Ascending aorta (tissue), 2 donors: ENCODE measurements at regions not wholly inside any gene's neighbourhood (a gene's known extent, or its start where the extent isn't known, plus 50 kb on each side); places are given as distances from the start of the nearest gene placed in this dataset.
"Not testable (repeated sequence)": the region's sequence is repeated elsewhere in the genome, so short reads cannot be mapped to it uniquely, and the experiment has no call there.

ENCODE experiments used
- DNase-seq, 2 donors: peaks; one replicate each; pipeline ENCODE4 v3.0.0-alpha.2; 2019; ENCODE audit warnings: low spot score in 2 of 2
- H3K27ac ChIP-seq, 2 donors: fragments of 200-600 bp; sonication (generic); one replicate each; pipeline ENCODE4 v1.5.1; 2016 to 2017; ENCODE audit warnings: mild to moderate bottlenecking in 1 of 2
- H3K27me3 ChIP-seq: fragments of 200-600 bp; sonication (generic); one replicate; pipeline ENCODE4 v1.5.1; 2017
- H3K36me3 ChIP-seq, 2 donors: fragments of 200-600 bp; sonication (generic); one replicate each; pipeline ENCODE4 v1.5.1; 2016
- H3K4me1 ChIP-seq, 2 donors: fragments of 200-600 bp; sonication (generic); one replicate each; pipeline ENCODE4 v1.5.1; 2016 to 2017; ENCODE audit warnings: mild to moderate bottlenecking in 1 of 2
- H3K4me3 ChIP-seq, 2 donors: fragments of 200-600 bp; sonication (generic); one replicate each; pipeline ENCODE4 v1.5.1; 2016 to 2017; ENCODE audit warnings: mild to moderate bottlenecking in 1 of 2
- H3K9me3 ChIP-seq, 2 donors: fragments of 200-600 bp; sonication (generic); one replicate each; pipeline ENCODE4 v1.5.1; 2016
- CTCF ChIP-seq, 3 experiments: fragments of 200-600 bp in 2 of 3; fragments of 450-650 bp in 1 of 3; sonication (generic) in 2 of 3; IDR thresholded peaks; one replicate each; pipeline ENCODE4 v1.5.1; 2016 to 2019; ENCODE audit warnings: antibody characterized with exemption in 3 of 3, mild to moderate bottlenecking in 1 of 3, moderate library complexity in 1 of 3
- intact Hi-C: fragments of 100-400 bp; cut with DNase I; formaldehyde crosslinking; loops from one replicate; pipeline ENCODE4 v1.15.1; 2023

GRCh38 chr2:11079136-11079824, 76.0 kb upstream of the SLC66A3 start:
- TF ChIP-seq CTCF (IDR thresholded peaks at IDR 0.05), result no peak
- intact Hi-C loops, result no loop called here
- no peak overlapping the region for H3K27ac ChIP-seq
- peak in 1 of 2 donors; percentile 16 for DNase-seq
- H3K27me3 ChIP-seq, result no peaks in the 10 kb centered on the region
- H3K9me3 ChIP-seq, result no peaks in the 10 kb centered on the region
- H3K4me1 ChIP-seq, result no peaks in the 10 kb centered on the region
- no peak overlapping the region for H3K4me3 ChIP-seq
- H3K36me3 ChIP-seq, result no peaks in the 10 kb centered on the region

GRCh38 chr2:11080253-11081115, 74.8 kb upstream of the SLC66A3 start:
- Histone ChIP-seq H3K4me3 (no peak overlapping the region), H3K27ac (no peak overlapping the region), H3K9me3 (no peaks in the 10 kb centered on the region), H3K36me3 (no peaks in the 10 kb centered on the region), H3K27me3 (no peaks in the 10 kb centered on the region), H3K4me1 (no peaks in the 10 kb centered on the region)
- peak in 1 of 2 donors; percentile 49 for DNase-seq
- TF ChIP-seq CTCF (IDR thresholded peaks at IDR 0.05), result no peak
- intact Hi-C loops, result no loop called here

GRCh38 chr2:11082880-11083279, 72.4 kb upstream of the SLC66A3 start:
- TF ChIP-seq CTCF (IDR thresholded peaks at IDR 0.05), result no peak
- no peak overlapping the region for H3K27ac ChIP-seq
- intact Hi-C loops, result no loop called here
- peak in 1 of 2 donors; percentile 46 for DNase-seq
- H3K4me1 ChIP-seq, result no peaks in the 10 kb centered on the region
- H3K27me3 ChIP-seq, result no peaks in the 10 kb centered on the region
- no peak overlapping the region for H3K4me3 ChIP-seq
- H3K36me3 ChIP-seq, result no peaks in the 10 kb centered on the region
- H3K9me3 ChIP-seq, result no peaks in the 10 kb centered on the region

GRCh38 chr2:11088821-11089220, 66.4 kb upstream of the SLC66A3 start:
- intact Hi-C loops, H3K4me3 ChIP-seq, H3K4me1 ChIP-seq, H3K27ac ChIP-seq, H3K36me3 ChIP-seq, H3K27me3 ChIP-seq, H3K9me3 ChIP-seq: not testable (repeated sequence)
- DNase-seq, result peak in 1 of 2 donors; percentile 22

- TF ChIP-seq CTCF (IDR thresholded peaks at IDR 0.05), result no peak
- H3K27me3 ChIP-seq, result no peaks in the 10 kb centered on the region
- intact Hi-C loops, result no loop called here
- no peaks in the 10 kb centered on the region for H3K36me3 ChIP-seq
- no peaks in the 10 kb centered on the region for H3K9me3 ChIP-seq
- no peak overlapping the region for H3K4me3 ChIP-seq
- DNase-seq, result no peak
- H3K27ac ChIP-seq, result no peak overlapping the region
- H3K4me1 ChIP-seq, result no peaks in the 10 kb centered on the region
These were observed 65.1 kb upstream of the SLC66A3 start for GRCh38 chr2:11090187-11090586.

GRCh38 chr2:11092701-11093335, 62.4 kb upstream of the SLC66A3 start:
- DNase-seq, result peak in 1 of 2 donors; percentile 9
- no peak for TF ChIP-seq CTCF (IDR thresholded peaks at IDR 0.05)
- intact Hi-C loops, result no loop called here

More at GRCh38 chr2:11092701-11093335, 62.4 kb upstream of the SLC66A3 start:
- Histone ChIP-seq H3K36me3 (no peaks in the 10 kb centered on the region), H3K27ac (no peak overlapping the region), H3K27me3 (no peaks in the 10 kb centered on the region), H3K4me3 (no peak overlapping the region), H3K9me3 (no peaks in the 10 kb centered on the region), H3K4me1 (no peaks in the 10 kb centered on the region)
